Gastrocnemius medialis (tissue), 4 donors: ENCODE measurements at regions not wholly inside any gene's neighbourhood (a gene's known extent, or its start where the extent isn't known, plus 50 kb on each side); places are given as distances from the start of the nearest gene placed in this dataset.

Experiments
- POLR2A ChIP-seq, 2 donors: fragments of 450-650 bp; IDR thresholded peaks; one replicate each; pipeline ENCODE4 v1.6.1; 2017; ENCODE audit warnings: antibody characterized with exemption in 2 of 2, mild to moderate bottlenecking in 2 of 2, moderate library complexity in 2 of 2
- TF ChIP-seq, protein P1 (sequence below), 5 experiments: fragments of 450-650 bp in 3 of 5; fragments of 200-600 bp in 2 of 5; sonication (generic) in 2 of 5; IDR thresholded peaks in 4 of 5; conservative IDR thresholded peaks in 1 of 5; 1 replicate in 4 of 5; 2 replicates in 1 of 5; pipeline ENCODE4 v1.5.1; 2016 to 2019; ENCODE audit warnings: antibody characterized with exemption in 5 of 5, mild to moderate bottlenecking in 3 of 5, moderate library complexity in 3 of 5

DNA sequence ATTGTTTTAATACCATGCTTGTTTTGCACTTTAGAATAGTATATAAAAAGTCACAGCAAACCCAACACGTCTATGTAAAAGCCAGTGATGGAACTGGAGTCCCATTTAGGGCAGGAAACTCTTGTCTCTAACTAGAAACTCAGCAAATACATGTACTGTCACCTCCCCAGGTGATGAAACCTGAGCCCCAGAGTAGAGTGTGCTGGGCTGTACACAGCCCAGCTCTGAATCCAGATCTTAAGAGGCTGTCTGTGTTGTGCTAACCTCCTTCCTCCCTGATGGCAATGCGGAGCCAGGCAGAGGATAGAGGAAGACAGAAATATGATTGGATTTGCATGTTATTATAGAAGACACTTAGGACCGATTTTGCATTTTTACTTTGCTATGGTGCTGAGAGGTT, 317.5 kb upstream of the TRIB2 start:
- TF ChIP-seq, protein P1, sequence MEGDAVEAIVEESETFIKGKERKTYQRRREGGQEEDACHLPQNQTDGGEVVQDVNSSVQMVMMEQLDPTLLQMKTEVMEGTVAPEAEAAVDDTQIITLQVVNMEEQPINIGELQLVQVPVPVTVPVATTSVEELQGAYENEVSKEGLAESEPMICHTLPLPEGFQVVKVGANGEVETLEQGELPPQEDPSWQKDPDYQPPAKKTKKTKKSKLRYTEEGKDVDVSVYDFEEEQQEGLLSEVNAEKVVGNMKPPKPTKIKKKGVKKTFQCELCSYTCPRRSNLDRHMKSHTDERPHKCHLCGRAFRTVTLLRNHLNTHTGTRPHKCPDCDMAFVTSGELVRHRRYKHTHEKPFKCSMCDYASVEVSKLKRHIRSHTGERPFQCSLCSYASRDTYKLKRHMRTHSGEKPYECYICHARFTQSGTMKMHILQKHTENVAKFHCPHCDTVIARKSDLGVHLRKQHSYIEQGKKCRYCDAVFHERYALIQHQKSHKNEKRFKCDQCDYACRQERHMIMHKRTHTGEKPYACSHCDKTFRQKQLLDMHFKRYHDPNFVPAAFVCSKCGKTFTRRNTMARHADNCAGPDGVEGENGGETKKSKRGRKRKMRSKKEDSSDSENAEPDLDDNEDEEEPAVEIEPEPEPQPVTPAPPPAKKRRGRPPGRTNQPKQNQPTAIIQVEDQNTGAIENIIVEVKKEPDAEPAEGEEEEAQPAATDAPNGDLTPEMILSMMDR (IDR thresholded peaks at IDR 0.05 in 4 of 5, conservative IDR thresholded peaks at IDR 0.05 in 1 of 5), result no peak
- no peak for TF ChIP-seq POLR2A (IDR thresholded peaks at IDR 0.05)
